Ascending aorta (tissue), 2 donors: ENCODE measurements at regions not wholly inside any gene's neighbourhood (a gene's known extent, or its start where the extent isn't known, plus 50 kb on each side); places are given as distances from the start of the nearest gene placed in this dataset.
"Not testable (repeated sequence)": the region's sequence is repeated elsewhere in the genome, so short reads cannot be mapped to it uniquely, and the experiment has no call there.

ENCODE experiments used
- DNase-seq, 2 donors: peaks; one replicate each; pipeline ENCODE4 v3.0.0-alpha.2; 2019; ENCODE audit warnings: low spot score in 2 of 2
- H3K27ac ChIP-seq, 2 donors: fragments of 200-600 bp; sonication (generic); one replicate each; pipeline ENCODE4 v1.5.1; 2016 to 2017; ENCODE audit warnings: mild to moderate bottlenecking in 1 of 2
- H3K27me3 ChIP-seq: fragments of 200-600 bp; sonication (generic); one replicate; pipeline ENCODE4 v1.5.1; 2017
- H3K36me3 ChIP-seq, 2 donors: fragments of 200-600 bp; sonication (generic); one replicate each; pipeline ENCODE4 v1.5.1; 2016
- H3K4me1 ChIP-seq, 2 donors: fragments of 200-600 bp; sonication (generic); one replicate each; pipeline ENCODE4 v1.5.1; 2016 to 2017; ENCODE audit warnings: mild to moderate bottlenecking in 1 of 2
- H3K4me3 ChIP-seq, 2 donors: fragments of 200-600 bp; sonication (generic); one replicate each; pipeline ENCODE4 v1.5.1; 2016 to 2017; ENCODE audit warnings: mild to moderate bottlenecking in 1 of 2
- H3K9me3 ChIP-seq, 2 donors: fragments of 200-600 bp; sonication (generic); one replicate each; pipeline ENCODE4 v1.5.1; 2016
- CTCF ChIP-seq, 3 experiments: fragments of 200-600 bp in 2 of 3; fragments of 450-650 bp in 1 of 3; sonication (generic) in 2 of 3; IDR thresholded peaks; one replicate each; pipeline ENCODE4 v1.5.1; 2016 to 2019; ENCODE audit warnings: antibody characterized with exemption in 3 of 3, mild to moderate bottlenecking in 1 of 3, moderate library complexity in 1 of 3
- intact Hi-C: fragments of 100-400 bp; cut with DNase I; formaldehyde crosslinking; loops from one replicate; pipeline ENCODE4 v1.15.1; 2023

DNA sequence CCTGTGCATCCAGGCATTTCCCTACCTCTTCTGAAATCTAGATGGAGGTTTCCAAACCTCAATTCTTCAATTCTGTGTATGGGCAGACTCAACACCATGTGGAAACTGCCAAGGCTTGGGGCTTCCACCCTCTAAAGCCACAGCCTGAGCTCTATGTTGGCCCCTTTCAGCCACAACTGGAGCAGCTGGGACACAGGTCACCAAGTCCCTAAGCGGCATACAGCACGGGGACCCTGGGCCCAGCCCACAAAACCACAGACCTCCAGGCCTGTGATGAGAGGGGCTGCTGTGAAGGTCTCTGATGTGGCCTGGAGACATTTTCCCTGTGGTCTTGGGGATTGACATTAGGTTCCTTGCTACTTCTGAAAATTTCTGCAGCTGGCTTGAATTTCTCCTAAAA is 255.4 kb downstream of the TDRD15 start:
- intact Hi-C loops = no loop called here
- no peak for DNase-seq
- Histone ChIP-seq H3K9me3 (no peaks in the 10 kb centered on the region), H3K27me3 (no peaks in the 10 kb centered on the region), H3K36me3 (no peaks in the 10 kb centered on the region), H3K4me3 (no peak overlapping the region), H3K4me1 (no peaks in the 10 kb centered on the region), H3K27ac (no peak overlapping the region)
- no peak for TF ChIP-seq CTCF (IDR thresholded peaks at IDR 0.05)

GRCh38 chr2:21379668-21380067 is 255.9 kb downstream of the TDRD15 start:
- DNase-seq, H3K27ac ChIP-seq, H3K36me3 ChIP-seq, H3K4me3 ChIP-seq, intact Hi-C loops, H3K27me3 ChIP-seq, H3K4me1 ChIP-seq, H3K9me3 ChIP-seq: not testable (repeated sequence)

- no peak overlapping the region for H3K27ac ChIP-seq
- intact Hi-C loops = no loop called here
- no peak overlapping the region for H3K4me3 ChIP-seq
- DNase-seq = no peak
- no peaks in the 10 kb centered on the region for H3K4me1 ChIP-seq
- TF ChIP-seq CTCF (IDR thresholded peaks at IDR 0.05) = no peak
- no peaks in the 10 kb centered on the region for H3K36me3 ChIP-seq
- H3K27me3 ChIP-seq = no peaks in the 10 kb centered on the region
- no peaks in the 10 kb centered on the region for H3K9me3 ChIP-seq
These were observed 257.7 kb downstream of the TDRD15 start for GRCh38 chr2:21381421-21381820.

- intact Hi-C loops = no loop called here
- no peak for TF ChIP-seq CTCF (IDR thresholded peaks at IDR 0.05)
- Histone ChIP-seq H3K9me3 (no peaks in the 10 kb centered on the region), H3K4me3 (no peak overlapping the region), H3K27me3 (no peaks in the 10 kb centered on the region), H3K36me3 (no peaks in the 10 kb centered on the region), H3K4me1 (no peaks in the 10 kb centered on the region), H3K27ac (no peak overlapping the region)
- no peak for DNase-seq
These were observed 259.1 kb downstream of the TDRD15 start for GRCh38 chr2:21382701-21383520.

GRCh38 chr2:21386666-21387065 is 262.9 kb downstream of the TDRD15 start:
- no peaks in the 10 kb centered on the region for H3K36me3 ChIP-seq
- intact Hi-C loops = no loop called here
- no peaks in the 10 kb centered on the region for H3K9me3 ChIP-seq
- H3K4me3 ChIP-seq = no peak overlapping the region
- H3K27ac ChIP-seq = no peak overlapping the region
- no peak for DNase-seq
- no peak for TF ChIP-seq CTCF (IDR thresholded peaks at IDR 0.05)
- H3K4me1 ChIP-seq = no peaks in the 10 kb centered on the region
- H3K27me3 ChIP-seq = no peaks in the 10 kb centered on the region

DNA sequence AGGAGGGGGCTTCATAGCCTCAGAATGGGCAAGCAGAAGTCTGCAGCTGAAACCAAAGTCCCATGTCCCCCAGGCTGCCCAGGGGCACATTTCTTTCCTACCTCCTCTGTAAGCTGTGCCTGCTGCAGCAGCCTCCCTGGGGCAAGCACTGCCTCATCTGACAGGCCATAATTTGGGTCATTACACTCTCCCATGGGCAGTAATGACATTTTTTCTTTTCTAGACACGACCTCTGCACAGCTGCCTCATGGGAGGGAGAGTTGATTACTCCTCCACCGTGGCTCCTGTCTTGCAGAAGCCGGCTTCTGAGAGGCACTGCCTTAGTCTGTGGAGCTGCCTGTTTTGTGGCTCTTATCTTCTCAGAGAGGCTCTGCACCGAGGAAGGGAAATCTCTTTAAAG is 268.9 kb downstream of the TDRD15 start:
- H3K27ac ChIP-seq = no peak overlapping the region
- TF ChIP-seq CTCF (IDR thresholded peaks at IDR 0.05) = no peak
- no peaks in the 10 kb centered on the region for H3K9me3 ChIP-seq
- H3K36me3 ChIP-seq = no peaks in the 10 kb centered on the region
- no peak for DNase-seq
- H3K4me1 ChIP-seq = no peaks in the 10 kb centered on the region
- intact Hi-C loops = no loop called here
- H3K27me3 ChIP-seq = no peaks in the 10 kb centered on the region
- no peak overlapping the region for H3K4me3 ChIP-seq
